ENCODE measurements at regions not wholly inside any gene's neighbourhood (a gene's known extent, or its start where the extent isn't known, plus 50 kb on each side); places are given as distances from the start of the nearest gene placed in this dataset.

GRCh38 chr12:85616201-85616600, 220.0 kb downstream of the RASSF9 start:
- POLR2A ChIA-PET, result no interaction called here
- Histone ChIP-seq H3K27ac (no peak overlapping the region), H3K4me2 (no peak overlapping the region), H3K4me1 (no peaks in the 10 kb centered on the region), H3K9me3 (0 out of 3 replicates have a peak, but pooled peaks cover 4% of the 10 kb centered on the region), H3K4me3 (no peak overlapping the region)
- no peak for DNase-seq (ENCODE audit: low read depth in 1 of 2, low spot score in 1 of 2)
- no peak for ATAC-seq
- no peak for FAIRE-seq
- TF ChIP-seq HMGXB4 (CRISPR knock-in tag; IDR thresholded peaks at IDR 0.05; ENCODE audit: borderline replicate concordance) (no peak), MAZ (IDR thresholded peaks at IDR 0.05; ENCODE audit: borderline replicate concordance, low read depth, low read length) (no peak), MAFK (IDR thresholded peaks at IDR 0.05; ENCODE audit: partially characterized antibody) (no peak), CBX2 (IDR thresholded peaks at IDR 0.05; ENCODE audit: borderline replicate concordance, low read depth) (no peak), MAX (IDR thresholded peaks at IDR 0.05) (no peak), TFCP2L1 (CRISPR knock-in tag; IDR thresholded peaks at IDR 0.05) (no peak), ZC3H11A (IDR thresholded peaks at IDR 0.05) (no peak), SREBF2 (IDR thresholded peaks at IDR 0.05) (no peak), CEBPB (IDR thresholded peaks at IDR 0.05) (no peak), RAD21 (conservative IDR thresholded peaks at IDR 0.05 in 1 of 2, IDR thresholded peaks at IDR 0.05 in 1 of 2) (no peak), JUN (IDR thresholded peaks at IDR 0.05) (no peak), ZNF302 (CRISPR knock-in tag; IDR thresholded peaks at IDR 0.05) (no peak), PHF8 (IDR thresholded peaks at IDR 0.05; ENCODE audit: borderline replicate concordance, low read depth) (no peak), BHLHE40 (IDR thresholded peaks at IDR 0.05; ENCODE audit: low read depth, low read length) (no peak), RNF2 (IDR thresholded peaks at IDR 0.05; ENCODE audit: borderline replicate concordance, low read depth) (no peak), EHF (CRISPR knock-in tag; IDR thresholded peaks at IDR 0.05) (no peak), HDAC2 (IDR thresholded peaks at IDR 0.05) (no peak), RARB (CRISPR knock-in tag; IDR thresholded peaks at IDR 0.05) (no peak), FOSB (CRISPR knock-in tag; IDR thresholded peaks at IDR 0.05) (no peak)
- TF ChIP-seq, protein P1, sequence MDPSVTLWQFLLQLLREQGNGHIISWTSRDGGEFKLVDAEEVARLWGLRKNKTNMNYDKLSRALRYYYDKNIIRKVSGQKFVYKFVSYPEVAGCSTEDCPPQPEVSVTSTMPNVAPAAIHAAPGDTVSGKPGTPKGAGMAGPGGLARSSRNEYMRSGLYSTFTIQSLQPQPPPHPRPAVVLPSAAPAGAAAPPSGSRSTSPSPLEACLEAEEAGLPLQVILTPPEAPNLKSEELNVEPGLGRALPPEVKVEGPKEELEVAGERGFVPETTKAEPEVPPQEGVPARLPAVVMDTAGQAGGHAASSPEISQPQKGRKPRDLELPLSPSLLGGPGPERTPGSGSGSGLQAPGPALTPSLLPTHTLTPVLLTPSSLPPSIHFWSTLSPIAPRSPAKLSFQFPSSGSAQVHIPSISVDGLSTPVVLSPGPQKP (IDR thresholded peaks at IDR 0.05; ENCODE audit: low read depth, low read length), result no peak
- CTCF ChIA-PET, result no interaction called here
- 87% methylated on average over 2 of the region's 2 CpGs for WGBS (ENCODE audit: missing lambda C conversion rate)

GRCh38 chr12:85617307-85618091, 218.7 kb downstream of the RASSF9 start:
- Histone ChIP-seq H3K4me2 (no peak overlapping the region), H3K27ac (no peak overlapping the region), H3K4me3 (no peak overlapping the region), H3K9me3 (0 out of 3 replicates have a peak, but pooled peaks cover under 1% of the 10 kb centered on the region), H3K4me1 (no peaks in the 10 kb centered on the region)
- FAIRE-seq (no peak), DNase-seq (ENCODE audit: low read depth in 1 of 2, low spot score in 1 of 2) (no peak), ATAC-seq (no peak)
- CTCF ChIA-PET, result interaction anchor here (0.9 kb wide), 1 partner anchor 43 kb away, joined by 3 read pairs; no protein-coding TSS in a partner anchor
- 34% methylated on average over 3 of the region's 3 CpGs for WGBS (ENCODE audit: missing lambda C conversion rate)
- POLR2A ChIA-PET, result no interaction called here
- TF ChIP-seq CTCF (IDR thresholded peaks at IDR 0.05), result no peak
- TF ChIP-seq, protein P2, sequence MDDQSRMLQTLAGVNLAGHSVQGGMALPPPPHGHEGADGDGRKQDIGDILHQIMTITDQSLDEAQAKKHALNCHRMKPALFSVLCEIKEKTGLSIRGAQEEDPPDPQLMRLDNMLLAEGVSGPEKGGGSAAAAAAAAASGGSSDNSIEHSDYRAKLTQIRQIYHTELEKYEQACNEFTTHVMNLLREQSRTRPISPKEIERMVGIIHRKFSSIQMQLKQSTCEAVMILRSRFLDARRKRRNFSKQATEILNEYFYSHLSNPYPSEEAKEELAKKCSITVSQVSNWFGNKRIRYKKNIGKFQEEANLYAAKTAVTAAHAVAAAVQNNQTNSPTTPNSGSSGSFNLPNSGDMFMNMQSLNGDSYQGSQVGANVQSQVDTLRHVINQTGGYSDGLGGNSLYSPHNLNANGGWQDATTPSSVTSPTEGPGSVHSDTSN (IDR thresholded peaks at IDR 0.05), result no peak
- TF ChIP-seq ESRRA (IDR thresholded peaks at IDR 0.05; ENCODE audit: borderline replicate concordance, low read length), result no peak
- no peak for TF ChIP-seq RAD21 (conservative IDR thresholded peaks at IDR 0.05 in 1 of 2, IDR thresholded peaks at IDR 0.05 in 1 of 2)
- TF ChIP-seq EHMT2 (IDR thresholded peaks at IDR 0.05; ENCODE audit: low read depth), result no peak
- TF ChIP-seq JUNB (IDR thresholded peaks at IDR 0.05), result no peak
- TF ChIP-seq FOSB (CRISPR knock-in tag; IDR thresholded peaks at IDR 0.05), result no peak
- no peak for TF ChIP-seq EHF (CRISPR knock-in tag; IDR thresholded peaks at IDR 0.05)
- TF ChIP-seq TFCP2L1 (CRISPR knock-in tag; IDR thresholded peaks at IDR 0.05), result no peak
- TF ChIP-seq MAZ (IDR thresholded peaks at IDR 0.05; ENCODE audit: borderline replicate concordance, low read depth, low read length), result no peak
- TF ChIP-seq CEBPB (IDR thresholded peaks at IDR 0.05), result no peak
- TF ChIP-seq SREBF2 (IDR thresholded peaks at IDR 0.05), result no peak
- no peak for TF ChIP-seq BHLHE40 (IDR thresholded peaks at IDR 0.05; ENCODE audit: low read depth, low read length)
- no peak for TF ChIP-seq ZFP36 (IDR thresholded peaks at IDR 0.05; ENCODE audit: borderline replicate concordance, partially characterized antibody)
- no peak for TF ChIP-seq TP53 (CRISPR knock-in tag; IDR thresholded peaks at IDR 0.05)
- no peak for TF ChIP-seq KDM1A (IDR thresholded peaks at IDR 0.05; ENCODE audit: low read depth)
- TF ChIP-seq RARB (CRISPR knock-in tag; IDR thresholded peaks at IDR 0.05), result no peak
